Astrocyte (in vitro differentiated cells and primary cell): ENCODE measurements at regions not wholly inside any gene's neighbourhood (a gene's known extent, or its start where the extent isn't known, plus 50 kb on each side); places are given as distances from the start of the nearest gene placed in this dataset.

Experiments
- DNase-seq: peaks from one replicate; pipeline ENCODE4 v3.0.0-alpha.2; 2010; ENCODE audit warnings: low read depth
- FAIRE-seq: peaks from 2 replicates; lab custom pipeline; 2011; peaks lifted over from hg19 to GRCh38; lab: Jason Lieb, UNC
- H2AFZ ChIP-seq: 2 replicates; pipeline ENCODE4 v1.6.0; 2012; ENCODE audit warnings: low read depth, low read length, inconsistent platforms
- H3K27ac ChIP-seq: 2 replicates; pipeline ENCODE4 v1.5.1; 2011; ENCODE audit warnings: low read depth, low read length, inconsistent platforms
- H3K27me3 ChIP-seq: 2 replicates; pipeline ENCODE4 v1.6.0; 2011; ENCODE audit warnings: low read length, inconsistent platforms; ENCODE audit not compliant: insufficient read depth
- H3K36me3 ChIP-seq: 2 replicates; pipeline ENCODE4 v1.5.1; 2011; ENCODE audit warnings: low read length, inconsistent platforms; ENCODE audit not compliant: insufficient read depth
- H3K4me1 ChIP-seq: 2 replicates; pipeline ENCODE4 v1.5.1; 2011; ENCODE audit warnings: low read length, inconsistent platforms; ENCODE audit not compliant: insufficient read depth
- H3K4me2 ChIP-seq: 2 replicates; pipeline ENCODE4 v1.6.0; 2012; ENCODE audit warnings: low read length, inconsistent platforms
- H3K4me3 ChIP-seq: 2 replicates; pipeline ENCODE4 v1.5.1; 2011; ENCODE audit warnings: low read depth, mild to moderate bottlenecking, low read length, inconsistent platforms; ENCODE audit not compliant: insufficient read depth
- H3K79me2 ChIP-seq: 2 replicates; pipeline ENCODE4 v1.6.0; 2012; ENCODE audit warnings: mild to moderate bottlenecking, low read length, inconsistent platforms; ENCODE audit not compliant: insufficient read depth
- H3K9ac ChIP-seq: 2 replicates; pipeline ENCODE4 v1.6.0; 2012; ENCODE audit warnings: mild to moderate bottlenecking, low read length, inconsistent platforms
- H3K9me3 ChIP-seq: 2 replicates; pipeline ENCODE4 v1.5.1; 2012; ENCODE audit warnings: low read depth, mild to moderate bottlenecking, low read length, inconsistent platforms; ENCODE audit not compliant: insufficient read depth
- H4K20me1 ChIP-seq: 2 replicates; pipeline ENCODE4 v1.6.0; 2012; ENCODE audit warnings: low read length, inconsistent platforms; ENCODE audit not compliant: insufficient read depth
- H3K27ac Mint-ChIP-seq: one replicate; pipeline ENCODE4 v1.8.0; 2021; ENCODE audit warnings: mild to moderate bottlenecking, mixed read lengths; ENCODE audit not compliant: unreplicated experiment
- H3K27me3 Mint-ChIP-seq: one replicate; pipeline ENCODE4 v1.8.0; 2021; ENCODE audit warnings: low read depth, mixed read lengths; ENCODE audit not compliant: unreplicated experiment
- H3K36me3 Mint-ChIP-seq: one replicate; pipeline ENCODE4 v1.8.0; 2021; ENCODE audit warnings: low read depth, mixed read lengths; ENCODE audit not compliant: unreplicated experiment
- H3K4me1 Mint-ChIP-seq: one replicate; pipeline ENCODE4 v1.8.0; 2021; ENCODE audit warnings: low read depth, mixed read lengths; ENCODE audit not compliant: unreplicated experiment
- H3K4me3 Mint-ChIP-seq: one replicate; pipeline ENCODE4 v1.8.0; 2021; ENCODE audit warnings: mild to moderate bottlenecking, moderate library complexity, mixed read lengths; ENCODE audit not compliant: unreplicated experiment
- H3K9me3 Mint-ChIP-seq: one replicate; pipeline ENCODE4 v1.8.0; 2021; ENCODE audit warnings: mild to moderate bottlenecking, mixed read lengths; ENCODE audit not compliant: unreplicated experiment
- CTCF ChIP-seq: IDR thresholded peaks from 2 replicates; pipeline ENCODE4 v1.5.1; 2011; ENCODE audit warnings: low read depth, mild to moderate bottlenecking, inconsistent platforms, low read length, moderate library complexity; ENCODE audit not compliant: insufficient read depth
- EZH2 ChIP-seq: IDR thresholded peaks from 2 replicates; pipeline ENCODE4 v1.6.1; 2012; ENCODE audit warnings: mild to moderate bottlenecking, low read length, inconsistent platforms; ENCODE audit not compliant: insufficient read depth

GRCh38 chr13:31980830-31981229 is 50.7 kb upstream of the FRY start:
- DNase-seq (no peak), FAIRE-seq (no peak)
- H3K4me2 ChIP-seq: no peak overlapping the region
- H3K9ac ChIP-seq: no peak overlapping the region
- H3K4me3 ChIP-seq: no peak overlapping the region
- H3K4me1 ChIP-seq: peaks cover 4% of the 10 kb centered on the region
- no peak overlapping the region for H3K27ac ChIP-seq
- H3K27me3 ChIP-seq: no peaks in the 10 kb centered on the region
- H3K36me3 ChIP-seq: no peaks in the 10 kb centered on the region
- Mint-ChIP-seq H3K27ac (peak overlapping the region; percentile 47), H3K9me3 (peaks cover 2% of the 10 kb centered on the region), H3K27me3 (no peaks in the 10 kb centered on the region), H3K4me1 (peaks cover 16% of the 10 kb centered on the region), H3K4me3 (no peak overlapping the region), H3K36me3 (no peaks in the 10 kb centered on the region)
- H3K79me2 ChIP-seq: no peaks in the 10 kb centered on the region
- no peaks in the 10 kb centered on the region for H4K20me1 ChIP-seq
- no peaks in the 10 kb centered on the region for H3K9me3 ChIP-seq
- no peak overlapping the region for H2AFZ ChIP-seq
- TF ChIP-seq CTCF (no peak), EZH2 (no peak)
